NCI-H2107 treated with DMSO at 0.1 percent for 48 hours (cell line): ENCODE measurements at regions not wholly inside any gene's neighbourhood (a gene's known extent, or its start where the extent isn't known, plus 50 kb on each side); places are given as distances from the start of the nearest gene placed in this dataset.

Source experiments
- DNase-seq: peaks from one replicate; lab custom pipeline; 2025; ENCODE audit not compliant: unreplicated experiment; lab: John Stamatoyannopoulos, UW

GRCh38 chr6:156725712-156726111 is 51.5 kb upstream of the ARID1B start:
- DNase-seq, result no peak

- peak; percentile 8 for DNase-seq
These were observed 56.2 kb upstream of the ARID1B start for GRCh38 chr6:156720691-156721685.

GRCh38 chr6:156719720-156720563 is 57.2 kb upstream of the ARID1B start:
- no peak for DNase-seq

GRCh38 chr6:156719395-156719719 is 57.8 kb upstream of the ARID1B start:
- no peak for DNase-seq

- no peak for DNase-seq
These were observed 58.4 kb upstream of the ARID1B start for GRCh38 chr6:156718647-156719394.

- DNase-seq, result no peak
These were observed 59.6 kb upstream of the ARID1B start for GRCh38 chr6:156717542-156717941.

- no peak for DNase-seq
These were observed 61.3 kb upstream of the ARID1B start for GRCh38 chr6:156715839-156716238.

GRCh38 chr6:156713548-156713947 is 63.6 kb upstream of the ARID1B start:
- DNase-seq, result no peak

GRCh38 chr6:156710479-156710878 is 66.7 kb upstream of the ARID1B start:
- DNase-seq, result no peak

- no peak for DNase-seq
These were observed 69.4 kb upstream of the ARID1B start for GRCh38 chr6:156707818-156708217.

GRCh38 chr6:156703719-156704118 is 73.5 kb upstream of the ARID1B start:
- DNase-seq, result no peak

- DNase-seq, result no peak
These were observed 75.2 kb upstream of the ARID1B start for GRCh38 chr6:156701966-156702365.

- DNase-seq, result no peak
These were observed 76.6 kb upstream of the ARID1B start for GRCh38 chr6:156700440-156701057.

GRCh38 chr6:156699935-156700334 is 77.2 kb upstream of the ARID1B start:
- no peak for DNase-seq

GRCh38 chr6:156699017-156699421 is 78.2 kb upstream of the ARID1B start:
- DNase-seq, result no peak

GRCh38 chr6:156698239-156699016 is 78.8 kb upstream of the ARID1B start:
- no peak for DNase-seq

- no peak for DNase-seq
These were observed 79.8 kb upstream of the ARID1B start for GRCh38 chr6:156697225-156697830.

- DNase-seq, result no peak
These were observed 81.4 kb upstream of the ARID1B start for GRCh38 chr6:156695742-156696141.

- no peak for DNase-seq
These were observed 82.5 kb upstream of the ARID1B start for GRCh38 chr6:156694679-156695078.

- DNase-seq, result no peak
These were observed 86.2 kb upstream of the ARID1B start for GRCh38 chr6:156691018-156691417.
